ENCODE measurements at regions not wholly inside any gene's neighbourhood (a gene's known extent, or its start where the extent isn't known, plus 50 kb on each side); places are given as distances from the start of the nearest gene placed in this dataset.
"Not testable (repeated sequence)": the region's sequence is repeated elsewhere in the genome, so short reads cannot be mapped to it uniquely, and the experiment has no call there.

DNA sequence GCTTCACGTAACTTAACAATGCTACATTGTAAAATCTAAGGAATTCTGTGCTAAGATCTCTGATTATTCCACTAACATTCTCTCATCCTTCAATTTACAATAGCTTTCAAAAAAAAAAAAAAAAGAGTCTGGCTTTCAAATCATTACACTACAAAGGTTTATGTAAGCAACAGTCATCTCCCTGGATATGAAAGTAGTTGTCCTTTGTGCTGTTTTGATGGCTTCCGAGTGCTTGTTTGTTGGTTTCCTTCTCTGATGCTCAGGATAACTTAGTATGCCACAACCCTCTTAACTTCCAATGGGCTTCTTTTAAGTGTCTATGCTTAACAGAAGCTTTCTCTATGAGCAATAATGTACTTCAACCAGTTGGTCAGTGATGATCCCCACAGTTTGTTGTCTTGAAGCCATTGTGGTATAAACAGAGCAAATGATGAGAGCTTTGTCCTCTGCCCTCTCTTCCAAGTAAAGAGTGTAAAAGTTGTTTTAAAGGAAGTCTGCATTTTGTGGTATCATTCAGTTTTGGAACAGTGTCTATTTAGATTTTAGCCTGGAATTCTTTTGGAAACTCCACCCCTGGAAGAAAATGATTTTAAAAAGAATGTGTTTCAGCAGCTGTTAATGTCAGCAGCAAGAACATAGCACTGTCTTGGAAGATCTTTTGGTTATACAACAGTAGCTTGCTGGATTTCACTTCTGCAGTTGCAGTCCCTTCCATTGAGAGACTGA lies 396.1 kb upstream of the RGS6 start:
- DNase-seq (ENCODE audit: low read depth, low spot score), result no peak

DNA sequence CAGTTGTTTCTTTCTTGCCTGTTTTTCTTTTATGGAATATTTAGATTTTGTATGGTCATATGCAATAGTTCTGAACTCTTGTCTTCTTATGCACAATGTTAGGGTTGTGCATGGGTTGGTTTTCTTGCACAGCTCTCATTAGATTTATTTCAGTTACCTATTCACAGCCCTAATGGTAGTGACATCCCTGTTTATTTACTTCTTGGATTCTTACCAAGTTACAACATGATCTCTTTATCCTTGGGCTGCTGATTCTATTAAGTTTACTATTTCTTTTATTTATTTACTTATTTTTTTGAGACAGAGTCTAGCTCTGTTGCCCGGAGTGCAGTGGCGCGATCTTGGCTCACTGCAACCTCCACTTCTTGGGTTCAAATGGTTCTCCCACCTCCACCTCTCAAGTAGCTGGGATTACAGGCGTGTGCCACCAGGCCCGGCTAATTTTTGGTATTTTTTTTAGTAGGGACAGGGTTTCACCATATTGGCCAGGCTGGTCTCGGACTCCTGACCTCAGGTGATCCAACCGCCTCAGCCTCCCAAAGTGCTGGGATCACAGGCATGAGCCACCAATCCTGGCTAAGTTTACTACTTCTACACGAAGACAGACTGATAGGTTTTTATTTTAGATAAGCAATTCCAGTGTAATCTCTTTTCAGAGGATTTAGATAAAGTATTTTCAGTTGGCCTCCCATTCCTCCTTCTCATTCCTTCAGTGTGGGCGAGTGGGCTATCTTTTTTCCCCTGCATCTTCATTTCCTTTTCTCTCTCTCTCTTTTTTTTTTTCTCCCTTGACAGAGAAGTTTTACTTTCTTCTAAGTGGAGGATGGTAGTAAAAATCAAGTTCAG lies 395.1 kb upstream of the RGS6 start:
- no peak for DNase-seq (ENCODE audit: low read depth, low spot score)

DNA sequence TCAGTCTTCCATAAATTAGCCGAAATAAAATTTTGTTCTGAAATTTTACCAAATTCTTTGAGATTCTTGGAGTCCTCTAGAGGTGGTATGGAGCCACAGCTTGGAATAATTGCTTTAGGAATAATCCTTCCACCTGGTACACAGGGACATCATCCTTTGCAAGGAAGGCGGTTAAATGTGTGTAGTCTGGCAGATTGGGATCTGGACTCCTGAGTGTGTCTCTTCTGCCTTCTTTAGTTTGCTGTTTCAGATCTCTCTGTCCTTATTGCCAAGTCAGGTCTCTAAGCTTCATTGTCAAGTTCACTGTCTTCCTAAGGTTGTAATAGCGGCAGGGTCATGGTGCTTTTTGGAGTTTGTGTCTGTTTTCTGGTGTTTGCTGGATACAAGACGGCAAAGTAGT lies 393.9 kb upstream of the RGS6 start:
- DNase-seq (ENCODE audit: low read depth, low spot score), result no peak

DNA sequence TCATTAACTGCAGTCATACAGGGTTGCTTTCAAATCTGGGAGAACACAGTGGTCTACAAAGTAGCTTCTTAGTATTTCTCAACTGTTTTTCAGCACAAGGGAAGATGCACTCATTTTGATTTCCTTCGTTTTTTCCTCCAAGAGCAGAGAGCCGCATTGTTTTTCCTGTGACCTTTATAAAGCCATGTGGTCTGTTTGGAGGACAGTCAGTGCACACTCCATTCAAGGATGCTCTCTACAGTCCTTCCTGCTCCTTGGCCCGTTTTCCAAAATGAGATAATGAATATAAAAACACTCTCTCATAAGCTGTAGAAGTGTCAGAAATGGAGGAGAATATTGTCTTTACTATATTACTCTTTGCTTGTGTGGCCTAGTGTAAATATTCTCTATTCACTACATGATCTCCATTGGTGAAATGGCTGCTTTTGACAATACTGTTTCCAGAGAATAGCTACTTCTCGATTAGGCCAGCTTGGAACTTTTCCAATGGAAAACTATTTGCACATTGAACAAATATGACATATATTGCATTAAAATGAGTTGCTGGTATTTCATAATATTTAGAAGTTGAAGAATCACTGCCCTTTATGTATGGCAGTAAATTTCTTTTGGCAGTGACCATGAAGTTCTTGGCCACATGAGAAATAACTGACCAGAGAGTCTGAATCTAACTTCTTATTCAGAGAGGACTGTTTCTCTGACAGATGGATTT lies 393.1 kb upstream of the RGS6 start:
- no peak for DNase-seq (ENCODE audit: low read depth, low spot score)

DNA sequence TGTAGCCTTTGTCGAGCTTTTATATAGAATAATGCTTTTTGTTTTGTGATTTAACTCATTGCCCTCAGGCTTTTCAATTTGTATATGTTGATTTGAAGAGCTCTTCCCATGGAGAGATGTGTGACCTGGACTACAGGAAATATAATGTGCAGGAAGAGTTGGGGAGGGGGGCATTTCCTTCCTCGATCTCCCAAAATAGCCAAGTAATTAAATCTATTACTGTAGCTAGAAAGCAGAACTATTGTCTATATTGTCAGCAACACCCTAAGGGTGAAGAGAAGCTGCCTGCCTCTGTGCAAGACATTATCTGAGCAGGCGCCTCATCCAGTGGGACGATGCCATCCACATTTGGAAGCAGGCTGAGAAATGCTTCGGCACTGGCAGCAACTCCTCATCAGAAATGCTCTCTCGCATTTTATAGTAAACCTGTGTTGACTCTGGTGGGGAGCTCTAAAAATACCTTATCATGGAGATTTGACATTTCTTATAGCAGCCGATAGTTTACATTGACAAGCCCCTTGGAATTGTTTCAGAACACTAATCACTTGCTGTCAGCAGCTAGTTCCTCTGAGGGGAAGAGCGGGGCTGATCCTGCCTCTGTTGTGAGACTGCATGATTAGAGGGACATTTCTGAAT lies 392.5 kb upstream of the RGS6 start:
- no peak for DNase-seq (ENCODE audit: low read depth, low spot score)

DNA sequence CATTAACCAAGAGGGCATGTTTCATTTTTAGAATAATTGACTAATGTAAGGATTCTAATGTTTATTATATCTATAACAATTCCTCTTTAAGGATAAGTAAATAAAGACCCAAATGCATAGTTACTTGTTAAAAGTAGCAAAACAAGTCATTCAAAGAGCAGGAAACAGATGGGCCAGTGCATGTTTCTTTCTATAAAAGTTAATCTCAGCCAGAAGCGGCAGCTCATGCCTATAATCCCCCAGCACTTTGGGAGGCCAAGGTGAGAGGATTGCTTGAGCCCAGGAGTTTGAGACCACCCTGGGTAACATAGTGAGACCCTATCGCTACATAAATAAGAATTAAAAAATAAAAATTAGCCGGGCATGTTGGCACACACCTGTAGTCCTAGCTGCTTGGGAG lies 391.0 kb upstream of the RGS6 start:
- no peak for DNase-seq (ENCODE audit: low read depth, low spot score)

GRCh38 chr14:71541973-71542690 lies 390.1 kb upstream of the RGS6 start:
- no peak for DNase-seq (ENCODE audit: low read depth, low spot score)

- no peak for DNase-seq (ENCODE audit: low read depth, low spot score)
Measured at GRCh38 chr14:71549421-71550050, 382.7 kb upstream of the RGS6 start.

DNA sequence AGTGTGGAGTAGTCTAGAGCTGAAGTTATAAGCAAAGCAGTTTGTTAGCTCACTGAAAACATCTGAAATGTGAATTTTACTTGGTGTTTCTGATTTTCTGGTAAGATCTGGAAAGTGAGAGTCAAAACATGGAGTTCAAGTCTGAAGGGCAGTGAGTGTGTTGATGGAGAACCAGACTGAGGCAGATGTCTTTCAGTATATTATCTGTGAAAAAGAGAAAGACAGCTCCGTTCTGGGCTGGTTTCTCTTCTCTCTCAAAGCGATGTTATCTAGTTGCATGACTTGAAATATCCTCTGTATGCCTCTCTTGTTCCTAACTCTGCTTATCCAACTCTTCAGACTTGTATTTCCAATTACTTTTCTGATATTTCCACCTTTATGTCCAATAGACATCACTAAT lies 381.9 kb upstream of the RGS6 start:
- DNase-seq (ENCODE audit: low read depth, low spot score), result no peak

DNA sequence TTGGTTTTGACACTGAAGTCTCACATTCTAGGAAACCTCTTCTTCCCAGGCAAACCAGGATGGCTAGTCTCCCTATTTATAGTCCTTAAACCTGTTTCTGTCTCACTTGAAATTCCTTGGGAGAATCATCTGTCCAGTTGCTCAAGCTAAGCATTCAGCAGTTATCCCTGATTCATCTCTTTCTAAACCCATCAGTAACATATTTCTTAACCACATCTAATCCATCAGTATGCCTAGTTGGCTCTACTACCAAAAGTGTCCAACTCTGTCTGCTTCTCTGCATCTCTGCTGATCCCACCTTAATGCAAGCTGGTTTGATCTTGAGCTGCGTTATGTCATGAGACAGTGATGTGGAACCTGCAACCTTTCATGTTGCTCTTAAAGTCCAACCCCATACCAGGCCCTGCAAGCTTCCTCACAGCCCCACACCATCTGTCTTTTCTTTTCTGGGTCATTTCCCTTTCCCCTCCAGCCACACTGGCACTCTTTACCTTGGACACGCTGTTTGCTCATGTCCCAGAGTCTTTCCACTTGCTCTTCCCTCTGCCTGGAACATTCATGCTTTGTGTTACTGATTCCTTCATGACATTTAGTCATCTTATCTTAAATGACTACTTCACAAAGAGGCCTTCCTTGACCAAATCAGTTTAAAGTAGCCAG lies 380.8 kb upstream of the RGS6 start:
- DNase-seq (ENCODE audit: low read depth, low spot score), result no peak

DNA sequence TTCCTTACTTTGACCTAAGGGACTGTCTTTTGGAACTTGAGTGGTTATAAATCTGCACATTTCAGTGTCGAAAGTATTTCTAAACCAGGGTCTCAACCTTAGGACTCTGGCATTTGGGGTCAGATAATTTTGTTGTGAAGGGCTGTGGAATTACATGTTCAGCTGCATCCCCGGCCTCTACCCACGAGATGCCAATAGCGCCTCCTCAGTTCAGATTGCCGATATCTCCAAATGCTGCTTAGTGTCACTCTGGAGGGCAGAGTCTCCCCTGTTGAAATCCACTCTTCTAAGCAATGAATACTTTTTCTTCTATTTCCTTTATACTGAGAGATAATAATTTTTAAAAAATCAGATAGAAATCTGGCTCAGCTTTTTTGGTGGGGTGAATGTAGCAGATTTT lies 379.4 kb upstream of the RGS6 start:
- DNase-seq (ENCODE audit: low read depth, low spot score), result no peak

- no peak for DNase-seq (ENCODE audit: low read depth, low spot score)
Measured at GRCh38 chr14:71553779-71554178, 378.4 kb upstream of the RGS6 start.

- no peak for DNase-seq (ENCODE audit: low read depth, low spot score)
Measured at GRCh38 chr14:71554323-71554722, 377.9 kb upstream of the RGS6 start.

DNA sequence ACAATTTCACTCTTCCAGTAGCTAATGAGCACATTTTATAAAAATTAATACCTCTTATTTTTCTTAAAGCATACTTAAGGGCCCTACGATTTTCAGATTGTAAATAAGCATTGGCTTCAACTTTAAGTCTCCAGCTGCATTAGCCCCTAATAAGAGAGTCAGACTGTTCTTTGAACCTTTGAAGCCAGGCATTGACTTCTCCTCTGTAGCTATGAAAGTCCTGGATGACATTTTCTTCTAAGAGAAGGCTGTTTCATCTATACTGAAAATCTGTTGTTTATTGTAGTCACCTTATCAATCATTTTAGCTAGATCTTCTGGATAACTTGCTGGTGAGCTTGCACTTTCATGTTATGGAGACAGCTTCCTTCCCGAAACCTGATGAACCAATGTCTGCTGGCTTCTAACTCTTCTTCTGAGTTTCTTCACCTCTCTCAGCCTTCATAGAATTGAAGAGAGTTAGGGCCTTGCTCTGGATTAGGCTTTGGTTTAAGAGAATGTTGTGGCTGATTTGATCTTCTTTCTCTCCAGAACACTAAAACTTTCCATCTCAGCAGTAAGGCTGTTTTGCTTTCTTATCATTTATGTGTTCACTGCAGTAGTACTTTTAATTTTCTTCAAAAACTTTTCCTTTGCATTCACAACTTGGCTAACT lies 377.1 kb upstream of the RGS6 start:
- no peak for DNase-seq (ENCODE audit: low read depth, low spot score)

- DNase-seq (ENCODE audit: low read depth, low spot score), result peak; percentile 34
Measured at GRCh38 chr14:71555654-71556559, 376.3 kb upstream of the RGS6 start.

GRCh38 chr14:71556730-71557129 lies 375.5 kb upstream of the RGS6 start:
- no peak for DNase-seq (ENCODE audit: low read depth, low spot score)

GRCh38 chr14:71557351-71557750 lies 374.9 kb upstream of the RGS6 start:
- no peak for DNase-seq (ENCODE audit: low read depth, low spot score)

- not testable (repeated sequence) for DNase-seq (ENCODE audit: low read depth, low spot score)
Measured at GRCh38 chr14:71558943-71559342, 373.3 kb upstream of the RGS6 start.

GRCh38 chr14:71560751-71561150 lies 371.5 kb upstream of the RGS6 start:
- no peak for DNase-seq (ENCODE audit: low read depth, low spot score)

All from activated CD4-positive, CD25-positive, alpha-beta regulatory T cell treated with anti-CD3 and anti-CD28 coated beads, Interleukin-2, amount 50 U/mL, for 16 hours (primary cell).